ENCODE measurements at regions not wholly inside any gene's neighbourhood (a gene's known extent, or its start where the extent isn't known, plus 50 kb on each side); places are given as distances from the start of the nearest gene placed in this dataset.

- H3K27ac ChIP-seq: no peak overlapping the region
- no peak for TF ChIP-seq POLR2A (IDR thresholded peaks at IDR 0.05)
- no peak for TF ChIP-seq POLR2AphosphoS5 (IDR thresholded peaks at IDR 0.05)
- TF ChIP-seq EP300 (IDR thresholded peaks at IDR 0.05): no peak
- no peak for TF ChIP-seq CTCF (IDR thresholded peaks at IDR 0.05)
- H3K36me3 ChIP-seq: no peaks in the 10 kb centered on the region
- ATAC-seq: no peak
- 75 to 83% methylated on average over 1 of the region's 1 CpG for WGBS, 2 donors (ENCODE audit: low coverage in 1 of 2)
- no peaks in the 10 kb centered on the region for H3K27me3 ChIP-seq
- no peak overlapping the region for H3K4me3 ChIP-seq
- H3K9me3 ChIP-seq: peaks cover 0 to 11% (median 0%) of the 10 kb centered on the region in 3 donors
- H3K4me1 ChIP-seq: no peaks in the 10 kb centered on the region
Observed at GRCh38 chr18:43819873-43820272, 542.6 kb upstream of the SYT4 start.

- Histone ChIP-seq H3K4me3 (no peak overlapping the region), H3K4me1 (no peaks in the 10 kb centered on the region), H3K9me3 (no peaks in the 10 kb centered on the region), H3K36me3 (no peaks in the 10 kb centered on the region), H3K27me3 (no peaks in the 10 kb centered on the region), H3K27ac (no peak overlapping the region)
- TF ChIP-seq EP300 (IDR thresholded peaks at IDR 0.05): no peak
- TF ChIP-seq POLR2AphosphoS5 (IDR thresholded peaks at IDR 0.05): no peak
- no peak for TF ChIP-seq POLR2A (IDR thresholded peaks at IDR 0.05)
- no peak for TF ChIP-seq CTCF (IDR thresholded peaks at IDR 0.05)
- WGBS, 2 donors (ENCODE audit: low coverage in 1 of 2): 70 to 80% methylated on average over 1 to 2 of the region's 2 CpGs
- no peak for ATAC-seq
Observed at GRCh38 chr18:43825768-43826167, 548.5 kb upstream of the SYT4 start.

DNA sequence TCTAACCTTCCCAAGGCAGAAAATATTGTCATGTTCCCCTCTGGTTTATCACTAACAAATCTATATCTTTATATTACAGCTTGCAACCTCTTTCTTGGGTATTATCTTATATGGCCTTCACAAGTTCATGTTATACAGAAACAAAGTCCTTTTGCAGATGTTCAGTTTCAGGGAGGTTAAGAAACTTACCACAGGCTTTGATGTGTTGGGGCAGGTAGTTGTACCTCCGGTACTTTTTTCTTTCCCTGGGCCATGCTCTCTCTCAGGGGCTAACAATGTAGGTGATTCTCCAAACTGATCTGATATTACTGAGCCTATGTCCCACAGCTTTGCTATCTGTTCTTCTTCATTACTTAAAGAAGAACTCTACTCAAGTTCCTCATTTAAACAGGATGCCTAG lies 548.9 kb upstream of the SYT4 start:
- H3K27ac ChIP-seq: no peak overlapping the region
- ATAC-seq: no peak

DNA sequence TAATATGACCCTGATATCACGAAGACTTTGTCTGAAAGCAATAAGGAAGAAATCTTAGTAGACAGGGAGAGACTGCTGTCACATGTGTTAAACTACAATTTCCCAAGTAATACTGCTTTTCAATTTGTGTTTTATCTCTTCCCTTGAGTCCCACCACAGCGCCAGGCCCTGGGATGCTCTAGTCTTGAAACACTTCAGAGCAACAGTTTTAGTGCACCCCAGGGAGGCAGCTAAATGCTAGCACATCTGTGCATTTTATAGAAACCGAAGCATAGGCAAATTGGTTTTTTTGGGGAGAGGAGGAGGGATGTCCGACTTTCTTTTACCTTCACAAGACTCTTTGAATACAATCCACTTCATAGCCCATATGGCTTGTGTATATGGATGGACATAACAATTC lies 550.0 kb upstream of the SYT4 start:
- no peak for ATAC-seq
- no peak overlapping the region for H3K27ac ChIP-seq
- WGBS, 2 donors (ENCODE audit: low coverage in 1 of 2): 65 to 81% methylated on average over 3 to 4 of the region's 4 CpGs
- no peak overlapping the region for H3K4me3 ChIP-seq
- H3K36me3 ChIP-seq: no peaks in the 10 kb centered on the region
- no peaks in the 10 kb centered on the region for H3K4me1 ChIP-seq
- no peaks in the 10 kb centered on the region for H3K27me3 ChIP-seq
- no peaks in the 10 kb centered on the region for H3K9me3 ChIP-seq
- no peak for TF ChIP-seq CTCF (IDR thresholded peaks at IDR 0.05)
- no peak for TF ChIP-seq EP300 (IDR thresholded peaks at IDR 0.05)
- no peak for TF ChIP-seq POLR2AphosphoS5 (IDR thresholded peaks at IDR 0.05)
- no peak for TF ChIP-seq POLR2A (IDR thresholded peaks at IDR 0.05)

More for the DNA sequence above, 548.9 kb upstream of the SYT4 start:
- Histone ChIP-seq H3K36me3 (no peaks in the 10 kb centered on the region), H3K4me1 (no peaks in the 10 kb centered on the region), H3K27me3 (no peaks in the 10 kb centered on the region), H3K4me3 (no peak overlapping the region), H3K9me3 (no peaks in the 10 kb centered on the region)
- TF ChIP-seq POLR2A (IDR thresholded peaks at IDR 0.05) (no peak), CTCF (IDR thresholded peaks at IDR 0.05) (no peak), POLR2AphosphoS5 (IDR thresholded peaks at IDR 0.05) (no peak), EP300 (IDR thresholded peaks at IDR 0.05) (no peak)
- WGBS, 2 donors (ENCODE audit: low coverage in 1 of 2): 100% methylated on average over 1 of the region's 1 CpG

DNA sequence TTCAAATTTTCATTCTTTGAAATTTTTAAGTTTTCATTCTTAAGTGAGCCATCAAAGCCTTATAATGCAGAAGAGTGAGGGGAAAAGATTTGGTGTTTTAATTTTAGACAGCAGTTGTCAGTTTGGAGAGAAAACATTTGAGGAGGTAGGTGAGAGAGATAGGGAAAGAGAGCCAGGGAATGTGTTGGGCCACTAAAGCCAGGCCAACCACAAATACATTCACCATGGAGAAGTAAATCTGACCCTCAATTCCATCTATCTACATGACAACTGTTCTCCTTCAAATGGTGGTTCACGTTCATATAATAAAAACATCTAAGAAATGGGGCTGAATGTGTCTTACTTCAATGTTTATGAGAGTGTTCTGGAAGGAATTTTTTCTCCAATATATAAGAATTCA lies 553.0 kb upstream of the SYT4 start:
- WGBS, 2 donors (ENCODE audit: low coverage in 1 of 2): 50 to 67% methylated on average over 1 of the region's 1 CpG
- TF ChIP-seq POLR2AphosphoS5 (IDR thresholded peaks at IDR 0.05): no peak
- Histone ChIP-seq H3K27ac (peak overlapping the region in 1 of 4 donors; percentile 16), H3K4me1 (no peaks in the 10 kb centered on the region), H3K4me3 (no peak overlapping the region), H3K9me3 (no peaks in the 10 kb centered on the region), H3K27me3 (no peaks in the 10 kb centered on the region), H3K36me3 (no peaks in the 10 kb centered on the region)
- ATAC-seq: no peak

All from gastroesophageal sphincter (tissue), 4 donors.